Glomerular visceral epithelial cell (primary cell): ENCODE measurements at regions not wholly inside any gene's neighbourhood (a gene's known extent, or its start where the extent isn't known, plus 50 kb on each side); places are given as distances from the start of the nearest gene placed in this dataset.

Experiments used
- DNase-seq: peaks from one replicate; pipeline ENCODE4 v3.0.0-alpha.2; 2016; ENCODE audit errors: extremely low spot score

- DNase-seq: no peak
These were observed 177.2 kb downstream of the POU4F1 start for GRCh38 chr13:78426183-78426582.

- DNase-seq: no peak
These were observed 182.5 kb downstream of the POU4F1 start for GRCh38 chr13:78420814-78421213.

GRCh38 chr13:78413887-78414553 is 189.3 kb downstream of the POU4F1 start:
- DNase-seq: no peak

GRCh38 chr13:78410847-78411246 is 192.5 kb downstream of the POU4F1 start:
- no peak for DNase-seq

- DNase-seq: no peak
These were observed 193.2 kb downstream of the POU4F1 start for GRCh38 chr13:78410164-78410563.

GRCh38 chr13:78409172-78409571 is 194.2 kb downstream of the POU4F1 start:
- no peak for DNase-seq

- DNase-seq: no peak
These were observed 198.4 kb downstream of the POU4F1 start for GRCh38 chr13:78404846-78405360.

- no peak for DNase-seq
These were observed 200.5 kb downstream of the POU4F1 start for GRCh38 chr13:78402708-78403400.

GRCh38 chr13:78401873-78402707 is 201.3 kb downstream of the POU4F1 start:
- DNase-seq: no peak

GRCh38 chr13:78398743-78399410 is 204.5 kb downstream of the POU4F1 start:
- DNase-seq: no peak

- peak; percentile 13 for DNase-seq
These were observed 209.8 kb downstream of the POU4F1 start for GRCh38 chr13:78393286-78394142.

GRCh38 chr13:78383899-78384298 is 219.5 kb downstream of the POU4F1 start:
- DNase-seq: no peak

- no peak for DNase-seq
These were observed 220.3 kb downstream of the POU4F1 start for GRCh38 chr13:78383071-78383484.

- no peak for DNase-seq
These were observed 220.9 kb downstream of the POU4F1 start for GRCh38 chr13:78382491-78382890.

- DNase-seq: no peak
These were observed 226.5 kb downstream of the POU4F1 start for GRCh38 chr13:78376822-78377221.

GRCh38 chr13:78376033-78376432 is 227.3 kb downstream of the POU4F1 start:
- DNase-seq: no peak

- DNase-seq: no peak
These were observed 230.8 kb downstream of the POU4F1 start for GRCh38 chr13:78372581-78372980.

- DNase-seq: no peak
These were observed 233.1 kb downstream of the POU4F1 start for GRCh38 chr13:78370231-78370630.

GRCh38 chr13:78364711-78365110 is 238.6 kb downstream of the POU4F1 start:
- no peak for DNase-seq

- DNase-seq: no peak
These were observed 262.3 kb downstream of the POU4F1 start for GRCh38 chr13:78341032-78341431.

- DNase-seq: no peak
These were observed 263.4 kb downstream of the POU4F1 start for GRCh38 chr13:78339927-78340326.
